AG09309 (cell line): ENCODE measurements at regions not wholly inside any gene's neighbourhood (a gene's known extent, or its start where the extent isn't known, plus 50 kb on each side); places are given as distances from the start of the nearest gene placed in this dataset.

Source experiments
- DNase-seq: peaks from one replicate; pipeline ENCODE4 v3.0.0-alpha.2; 2010; ENCODE audit warnings: low read depth
- H3K4me3 ChIP-seq: 2 replicates; pipeline ENCODE4 v1.5.1; 2011; ENCODE audit warnings: mild to moderate bottlenecking, low read depth, low read length, moderate library complexity; ENCODE audit not compliant: control insufficient read depth
- TF ChIP-seq, protein P1 (sequence below): IDR thresholded peaks from 2 replicates; pipeline ENCODE4 v1.5.1; 2011; ENCODE audit warnings: mild to moderate bottlenecking, low read depth, low read length, inconsistent platforms; ENCODE audit not compliant: insufficient read depth, control insufficient read depth; ENCODE audit errors: missing control alignments

GRCh38 chr9:126236273-126236672 is 90.4 kb upstream of the MVB12B start:
- no peak overlapping the region for H3K4me3 ChIP-seq
- no peak for DNase-seq
- TF ChIP-seq, protein P1, sequence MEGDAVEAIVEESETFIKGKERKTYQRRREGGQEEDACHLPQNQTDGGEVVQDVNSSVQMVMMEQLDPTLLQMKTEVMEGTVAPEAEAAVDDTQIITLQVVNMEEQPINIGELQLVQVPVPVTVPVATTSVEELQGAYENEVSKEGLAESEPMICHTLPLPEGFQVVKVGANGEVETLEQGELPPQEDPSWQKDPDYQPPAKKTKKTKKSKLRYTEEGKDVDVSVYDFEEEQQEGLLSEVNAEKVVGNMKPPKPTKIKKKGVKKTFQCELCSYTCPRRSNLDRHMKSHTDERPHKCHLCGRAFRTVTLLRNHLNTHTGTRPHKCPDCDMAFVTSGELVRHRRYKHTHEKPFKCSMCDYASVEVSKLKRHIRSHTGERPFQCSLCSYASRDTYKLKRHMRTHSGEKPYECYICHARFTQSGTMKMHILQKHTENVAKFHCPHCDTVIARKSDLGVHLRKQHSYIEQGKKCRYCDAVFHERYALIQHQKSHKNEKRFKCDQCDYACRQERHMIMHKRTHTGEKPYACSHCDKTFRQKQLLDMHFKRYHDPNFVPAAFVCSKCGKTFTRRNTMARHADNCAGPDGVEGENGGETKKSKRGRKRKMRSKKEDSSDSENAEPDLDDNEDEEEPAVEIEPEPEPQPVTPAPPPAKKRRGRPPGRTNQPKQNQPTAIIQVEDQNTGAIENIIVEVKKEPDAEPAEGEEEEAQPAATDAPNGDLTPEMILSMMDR = no peak

DNA sequence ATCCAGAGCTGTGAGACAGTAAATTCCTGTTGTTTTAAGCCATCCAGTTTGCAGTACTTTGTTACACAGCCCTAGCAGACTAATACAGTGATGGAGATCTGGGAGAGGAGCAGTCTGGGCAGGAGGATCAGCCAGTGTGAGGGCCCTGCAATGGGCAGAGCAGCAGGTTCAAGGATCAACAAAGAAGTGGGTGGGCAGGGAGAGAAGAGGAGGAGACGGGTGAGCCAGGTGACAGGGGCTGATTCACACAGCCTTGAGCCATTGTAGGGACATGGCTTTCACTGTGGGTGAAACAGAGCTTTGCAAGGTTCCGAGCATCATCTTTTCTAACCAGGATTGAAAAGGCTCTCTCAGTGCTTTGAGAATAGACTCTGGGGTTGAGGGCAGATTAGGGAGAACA is 88.2 kb upstream of the MVB12B start:
- DNase-seq = no peak
- TF ChIP-seq, protein P1 = no peak
- H3K4me3 ChIP-seq = no peak overlapping the region

- H3K4me3 ChIP-seq = no peak overlapping the region
- DNase-seq = no peak
- TF ChIP-seq, protein P1 = no peak
These were observed 87.1 kb upstream of the MVB12B start for GRCh38 chr9:126239515-126239914.

- no peak overlapping the region for H3K4me3 ChIP-seq
- TF ChIP-seq, protein P1 = no peak
- DNase-seq = no peak
These were observed 85.8 kb upstream of the MVB12B start for GRCh38 chr9:126240835-126241234.

DNA sequence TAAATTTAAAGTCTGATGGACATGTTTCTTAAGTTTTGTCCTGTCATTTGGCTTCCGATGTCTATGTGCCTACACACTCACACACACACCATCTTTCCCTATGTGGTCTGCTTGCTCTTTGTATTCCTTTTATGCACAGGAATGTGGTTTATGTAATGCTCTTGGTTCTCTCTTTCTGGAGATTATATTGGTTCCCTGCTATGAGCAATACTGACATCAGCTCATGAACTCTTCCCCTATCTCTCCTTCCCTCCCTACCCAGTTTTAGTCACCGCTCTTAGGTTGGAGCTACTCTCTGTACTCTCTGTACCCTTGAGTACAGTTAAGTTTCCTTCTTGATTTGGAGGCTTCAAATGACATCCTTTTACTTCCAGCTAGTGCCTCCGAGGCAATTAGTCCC is 77.9 kb upstream of the MVB12B start:
- DNase-seq = peak; percentile 73
- TF ChIP-seq, protein P1 = no peak
- no peak overlapping the region for H3K4me3 ChIP-seq

GRCh38 chr9:126261584-126262356 is 64.9 kb upstream of the MVB12B start:
- no peak overlapping the region for H3K4me3 ChIP-seq
- DNase-seq = no peak
- TF ChIP-seq, protein P1 = no peak
